ENCODE measurements at regions not wholly inside any gene's neighbourhood (a gene's known extent, or its start where the extent isn't known, plus 50 kb on each side); places are given as distances from the start of the nearest gene placed in this dataset.
A peak's percentile ranks its signal among the peaks of the same experiment; 100 is the strongest.

GRCh38 chr2:226526716-226527115 is 272.9 kb downstream of the IRS1 start:
- DNase-seq (ENCODE audit: low read depth): peak; percentile 4

GRCh38 chr2:226524381-226524843 is 275.2 kb downstream of the IRS1 start:
- DNase-seq (ENCODE audit: low read depth): peak; percentile 95

- DNase-seq (ENCODE audit: low read depth): no peak
Measured at GRCh38 chr2:226520723-226521122, 278.9 kb downstream of the IRS1 start.

GRCh38 chr2:226515344-226516055 is 284.1 kb downstream of the IRS1 start:
- peak; percentile 62 for DNase-seq (ENCODE audit: low read depth)

GRCh38 chr2:226514895-226515294 is 284.7 kb downstream of the IRS1 start:
- DNase-seq (ENCODE audit: low read depth): peak; percentile 64

GRCh38 chr2:226511311-226511710 is 288.3 kb downstream of the IRS1 start:
- DNase-seq (ENCODE audit: low read depth): no peak

- DNase-seq (ENCODE audit: low read depth): no peak
Measured at GRCh38 chr2:226508683-226509082, 290.9 kb downstream of the IRS1 start.

- no peak for DNase-seq (ENCODE audit: low read depth)
Measured at GRCh38 chr2:226508005-226508404, 291.6 kb downstream of the IRS1 start.

- DNase-seq (ENCODE audit: low read depth): no peak
Measured at GRCh38 chr2:226497146-226497909, 302.3 kb downstream of the IRS1 start.

GRCh38 chr2:226496273-226496550 is 303.4 kb downstream of the IRS1 start:
- DNase-seq (ENCODE audit: low read depth): no peak

- DNase-seq (ENCODE audit: low read depth): no peak
Measured at GRCh38 chr2:226495466-226496272, 304.0 kb downstream of the IRS1 start.

GRCh38 chr2:226491112-226491511 is 308.5 kb downstream of the IRS1 start:
- DNase-seq (ENCODE audit: low read depth): no peak

- peak; percentile 91 for DNase-seq (ENCODE audit: low read depth)
Measured at GRCh38 chr2:226489775-226490541, 309.7 kb downstream of the IRS1 start.

- no peak for DNase-seq (ENCODE audit: low read depth)
Measured at GRCh38 chr2:226488034-226488433, 311.6 kb downstream of the IRS1 start.

GRCh38 chr2:226487573-226487972 is 312.0 kb downstream of the IRS1 start:
- no peak for DNase-seq (ENCODE audit: low read depth)

GRCh38 chr2:226483745-226484619 is 315.6 kb downstream of the IRS1 start:
- DNase-seq (ENCODE audit: low read depth): peak; percentile 88

- peak; percentile 19 for DNase-seq (ENCODE audit: low read depth)
Measured at GRCh38 chr2:226483143-226483542, 316.5 kb downstream of the IRS1 start.

GRCh38 chr2:226478109-226478809 is 321.4 kb downstream of the IRS1 start:
- peak; percentile 97 for DNase-seq (ENCODE audit: low read depth)

- no peak for DNase-seq (ENCODE audit: low read depth)
Measured at GRCh38 chr2:226477221-226478108, 322.2 kb downstream of the IRS1 start.
